NCI-H345 (cell line): ENCODE measurements at regions not wholly inside any gene's neighbourhood (a gene's known extent, or its start where the extent isn't known, plus 50 kb on each side); places are given as distances from the start of the nearest gene placed in this dataset.

Experiments used
- DNase-seq: peaks from one replicate; lab custom pipeline; 2025; lab: John Stamatoyannopoulos, UW

DNA sequence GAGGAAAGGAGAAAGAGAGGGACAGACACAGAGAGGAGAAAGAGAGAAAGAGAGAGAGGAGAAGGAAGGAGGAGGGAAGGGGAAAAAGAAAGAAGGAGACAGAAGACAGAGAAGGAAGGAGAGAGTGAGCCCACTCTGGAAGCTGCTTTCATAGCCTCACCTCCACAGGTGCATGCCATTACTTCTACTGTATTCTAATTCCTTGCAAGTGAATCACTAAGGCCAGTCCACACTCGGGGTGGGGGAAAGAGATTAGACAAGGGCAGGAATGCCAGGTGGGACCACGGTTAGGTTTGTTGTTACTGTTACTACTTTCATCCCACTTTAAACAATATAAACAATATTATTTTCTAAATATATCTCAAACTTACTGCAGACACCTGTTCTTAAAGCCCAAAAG, 684.5 kb upstream of the ARGLU1 start:
- DNase-seq: no peak

DNA sequence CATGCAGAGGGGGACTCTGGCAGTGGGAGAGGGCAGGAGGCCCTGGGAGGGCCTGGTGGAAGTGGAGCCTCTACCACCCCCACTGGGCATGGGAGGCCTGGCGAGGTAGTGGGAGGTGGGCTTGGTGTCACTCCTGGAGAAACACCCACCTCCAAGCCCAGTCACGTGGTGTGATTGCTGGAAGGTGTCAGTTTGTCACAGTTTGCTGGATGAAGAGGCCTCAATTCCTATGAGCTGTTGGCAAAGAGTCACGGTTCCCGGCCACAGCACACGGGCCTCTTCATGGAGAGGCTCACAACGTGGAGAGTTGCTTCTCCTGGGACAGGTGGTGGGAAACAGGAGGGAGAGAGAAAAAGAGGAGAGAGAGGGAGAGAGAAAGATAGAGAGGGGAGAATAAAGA, 684.1 kb upstream of the ARGLU1 start:
- DNase-seq: no peak

DNA sequence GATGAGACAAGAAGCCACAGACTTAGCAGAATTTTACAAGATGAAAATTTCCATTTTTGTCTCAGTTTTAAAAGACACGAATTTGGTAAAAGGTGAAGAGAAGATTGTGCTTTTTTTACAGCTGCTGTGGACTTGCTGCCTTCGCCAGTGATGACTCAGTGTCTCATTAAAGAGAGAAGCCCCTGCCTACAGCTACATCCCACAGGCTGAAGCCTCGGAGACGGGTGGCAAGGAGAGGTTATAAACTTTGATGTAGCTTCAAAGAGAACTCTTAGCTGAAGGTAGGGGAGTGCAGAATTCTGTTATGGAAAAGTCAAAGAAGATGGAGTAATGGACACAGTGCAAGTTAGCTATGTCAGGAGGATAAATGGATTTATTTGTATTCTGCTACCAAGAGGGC, 683.4 kb upstream of the ARGLU1 start:
- no peak for DNase-seq

DNA sequence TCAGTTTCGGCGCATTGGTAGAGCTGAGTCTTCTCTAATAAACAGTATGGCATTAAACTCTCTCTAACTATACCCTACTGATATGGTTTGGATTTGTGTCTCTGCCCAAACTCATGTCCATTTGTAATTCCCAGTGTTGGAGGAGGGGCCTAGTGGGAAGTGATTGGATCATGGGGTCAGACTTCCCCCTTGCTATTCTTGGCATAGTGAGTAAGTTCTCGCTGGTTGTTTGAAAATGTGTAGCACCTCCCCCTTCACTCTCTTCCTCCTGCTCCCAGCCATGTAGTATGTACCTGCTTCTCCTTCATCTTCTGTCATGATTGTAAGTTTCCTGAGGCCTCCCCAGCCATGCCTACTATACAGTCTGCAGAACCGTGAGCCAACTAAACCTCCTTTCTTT, 682.7 kb upstream of the ARGLU1 start:
- DNase-seq: no peak

DNA sequence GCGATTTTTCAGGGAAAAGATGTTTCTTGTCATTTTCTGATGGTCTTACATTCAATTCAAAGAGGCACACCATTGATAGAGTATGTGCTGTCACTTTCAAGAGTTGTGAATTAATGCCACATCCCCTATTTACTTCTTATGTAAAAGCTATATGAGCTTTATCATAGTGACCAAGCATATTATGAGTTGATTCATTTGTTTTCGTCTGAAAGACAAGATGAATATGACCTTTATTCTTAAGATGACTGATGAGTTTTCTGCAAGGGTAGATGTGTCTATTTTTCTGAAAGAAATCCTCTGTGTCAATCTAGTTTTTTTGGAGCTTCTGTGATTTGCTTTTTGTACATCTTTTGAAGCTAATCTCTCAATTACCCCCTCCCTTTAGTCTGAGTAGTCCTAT, 676.3 kb upstream of the ARGLU1 start:
- DNase-seq: no peak

DNA sequence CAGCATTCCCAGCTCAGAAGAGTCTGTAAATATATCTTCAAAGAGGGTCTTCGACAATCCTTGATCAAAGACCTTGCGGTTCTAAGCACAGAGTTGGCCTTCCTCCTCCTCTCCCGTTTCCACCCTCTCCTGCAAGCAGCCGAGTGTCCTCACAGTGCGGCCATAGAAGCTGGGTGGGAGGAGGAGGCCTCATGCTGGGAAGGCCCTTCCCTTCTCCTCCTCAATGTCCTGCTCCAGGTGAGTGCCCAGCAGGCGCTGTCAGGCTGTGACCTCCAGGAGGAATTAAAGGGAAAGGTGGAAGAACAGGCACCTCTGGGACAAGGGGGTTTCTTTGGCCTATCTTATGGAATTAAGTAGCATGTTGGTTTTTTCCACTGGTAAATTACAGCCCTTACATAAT, 674.2 kb upstream of the ARGLU1 start:
- DNase-seq: no peak

DNA sequence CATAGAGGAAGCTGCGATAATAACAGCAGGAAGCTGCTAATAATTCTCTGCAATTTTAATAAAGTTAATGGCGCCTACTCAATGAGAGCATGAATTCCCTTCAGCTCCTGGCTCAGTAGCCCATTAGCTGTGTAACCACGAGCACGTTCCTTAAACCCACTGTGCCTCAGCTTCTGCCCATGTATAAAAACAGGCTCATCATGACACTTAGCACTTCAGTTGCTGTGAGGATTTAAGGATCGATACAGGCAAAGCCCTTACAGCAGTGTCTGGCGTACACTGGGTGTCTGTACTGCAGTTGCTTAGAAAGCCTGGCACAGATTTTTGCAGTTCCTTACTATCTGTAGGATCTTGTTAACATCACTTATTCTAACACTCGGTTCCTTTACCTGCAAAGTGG, 673.4 kb upstream of the ARGLU1 start:
- peak; percentile 26 for DNase-seq

DNA sequence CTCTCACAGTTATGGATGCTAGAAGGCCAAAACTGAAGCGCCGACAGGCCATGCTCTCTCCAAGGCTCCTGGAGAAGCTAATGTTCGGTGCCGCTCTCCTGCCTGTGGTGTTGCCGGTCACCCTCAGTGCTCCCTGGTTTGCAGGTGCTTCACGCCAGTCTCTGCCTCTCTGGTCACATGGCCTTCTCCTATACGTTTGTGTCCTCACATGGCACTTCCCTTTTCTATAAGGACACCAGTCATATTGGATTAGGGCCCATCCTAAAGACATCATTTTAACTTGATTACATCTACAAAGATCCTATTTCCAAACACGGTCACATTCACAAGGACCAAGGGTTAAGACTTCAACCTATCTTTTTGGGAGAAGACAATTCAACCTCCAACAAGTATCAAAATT, 671.3 kb upstream of the ARGLU1 start:
- DNase-seq: no peak

DNA sequence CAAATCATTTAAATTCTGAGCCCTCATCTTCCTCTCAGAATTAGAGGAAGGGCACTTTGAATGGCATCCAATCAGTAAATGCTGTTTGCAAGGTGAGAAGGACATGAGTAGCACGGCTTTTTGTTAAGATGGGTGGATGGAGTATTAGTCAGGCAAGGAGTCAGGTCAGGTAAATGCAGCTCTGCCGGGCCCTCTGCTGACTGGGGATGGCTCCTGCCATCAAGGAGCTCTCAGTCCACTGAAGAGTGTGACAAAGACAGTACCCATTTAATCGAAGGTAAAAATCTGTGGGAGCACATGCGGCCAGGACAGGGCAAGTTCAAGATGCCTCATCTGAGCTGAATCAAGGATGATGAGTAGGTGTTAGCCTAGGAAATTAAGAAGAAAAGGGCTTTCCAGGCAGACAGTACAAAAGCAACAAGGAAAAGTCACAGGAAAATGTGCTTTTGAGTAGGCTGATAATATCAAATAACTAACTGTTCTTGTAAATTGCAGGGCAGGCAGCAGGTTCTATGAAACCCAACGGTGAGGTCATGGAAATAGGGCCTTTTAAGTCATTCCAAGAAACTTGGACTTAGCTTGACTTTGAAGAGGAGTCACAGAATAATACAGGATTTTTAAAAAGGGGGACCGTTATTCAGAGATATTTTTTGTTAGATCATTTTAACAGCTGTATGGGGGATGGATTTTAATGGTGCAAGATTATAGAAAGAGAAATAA, 670.5 kb upstream of the ARGLU1 start:
- DNase-seq: no peak

DNA sequence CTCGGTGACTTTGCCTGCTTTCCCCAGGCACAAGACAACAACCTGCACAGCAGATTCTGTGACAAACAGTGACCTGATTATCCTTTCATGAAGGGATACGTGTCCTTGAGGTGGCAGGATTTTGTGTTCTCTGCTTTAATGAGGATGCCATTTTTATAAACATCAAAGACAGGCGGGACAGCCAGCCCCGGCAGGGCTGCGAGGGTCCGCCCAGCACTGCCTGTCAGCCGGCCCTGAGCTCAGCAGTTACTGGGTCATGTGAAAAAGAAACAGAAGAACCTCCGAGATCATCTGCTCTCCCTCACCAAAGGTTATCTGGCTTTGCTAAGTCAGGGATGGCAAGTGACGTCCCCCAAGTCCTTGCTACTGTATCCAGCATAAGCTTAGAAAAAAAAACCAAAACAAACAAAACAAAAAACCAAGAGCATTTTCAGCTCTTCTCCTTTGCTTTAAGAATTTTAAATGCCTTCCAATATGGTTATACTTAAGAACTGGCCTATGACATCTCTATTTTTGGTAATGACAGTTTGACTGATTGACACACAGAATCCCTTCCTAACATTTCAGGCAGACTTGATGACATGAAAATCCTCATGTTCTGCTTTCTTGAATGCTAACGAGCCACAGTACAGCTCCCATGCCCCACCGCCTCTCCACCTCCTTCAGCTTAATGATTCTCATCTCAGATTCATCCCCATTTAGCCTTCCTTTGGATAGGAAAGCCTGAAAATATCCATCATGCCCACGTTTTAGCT, 666.6 kb upstream of the ARGLU1 start:
- no peak for DNase-seq

DNA sequence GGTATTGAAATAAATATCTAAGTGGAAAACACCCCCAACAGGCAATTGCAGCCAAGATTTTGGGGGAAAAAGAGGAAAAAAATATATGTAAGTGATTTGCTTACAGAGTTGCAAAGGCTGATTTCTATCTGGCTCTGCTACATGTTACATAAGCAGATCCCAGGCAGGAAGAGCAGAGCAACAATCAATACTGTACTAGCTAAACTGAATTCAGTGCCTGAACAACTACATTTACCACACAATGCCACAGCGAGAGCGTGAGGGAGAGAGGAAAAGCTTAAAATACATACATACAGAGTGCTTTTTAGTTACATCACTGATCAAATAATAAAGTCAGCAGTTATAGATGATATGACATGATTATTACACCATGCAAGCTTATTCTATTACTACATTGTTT, 665.6 kb upstream of the ARGLU1 start:
- peak; percentile 66 for DNase-seq

DNA sequence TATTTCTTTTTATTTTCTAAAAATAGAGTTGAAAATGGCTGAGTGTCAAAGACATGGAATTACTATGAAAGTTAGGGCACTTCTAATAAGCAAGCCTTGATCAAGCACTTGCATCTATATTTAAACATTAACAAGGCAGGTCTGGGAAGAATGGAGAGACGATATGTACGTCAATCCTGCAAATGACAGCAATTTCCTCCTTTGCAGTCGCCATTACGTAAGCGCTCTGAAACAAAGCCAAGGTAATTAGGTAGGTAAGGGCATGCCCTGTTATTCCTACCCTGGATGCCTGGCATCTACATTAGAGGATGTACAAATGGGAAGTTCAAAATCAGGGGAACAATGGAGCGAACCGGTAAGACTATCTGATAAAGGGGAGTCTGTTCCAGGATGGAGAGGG, 664.0 kb upstream of the ARGLU1 start:
- DNase-seq: no peak

DNA sequence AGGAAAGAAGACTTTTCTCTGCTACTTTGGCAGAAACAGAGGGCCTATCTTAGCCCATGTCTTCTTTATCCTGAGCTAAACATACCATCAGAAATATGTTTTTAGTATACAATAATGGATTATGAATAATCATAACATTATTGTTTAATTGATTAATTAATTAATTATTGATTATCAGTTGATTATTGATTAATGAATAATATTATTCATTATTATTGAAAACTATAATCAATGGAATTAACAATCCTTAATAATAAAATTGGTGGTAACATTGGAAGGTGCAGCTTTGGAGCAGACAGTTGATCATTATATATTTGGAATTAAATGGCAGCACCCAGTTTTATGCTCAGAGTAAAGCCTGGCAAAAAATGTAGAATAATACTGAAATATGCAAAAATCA, 655.9 kb upstream of the ARGLU1 start:
- DNase-seq: no peak

DNA sequence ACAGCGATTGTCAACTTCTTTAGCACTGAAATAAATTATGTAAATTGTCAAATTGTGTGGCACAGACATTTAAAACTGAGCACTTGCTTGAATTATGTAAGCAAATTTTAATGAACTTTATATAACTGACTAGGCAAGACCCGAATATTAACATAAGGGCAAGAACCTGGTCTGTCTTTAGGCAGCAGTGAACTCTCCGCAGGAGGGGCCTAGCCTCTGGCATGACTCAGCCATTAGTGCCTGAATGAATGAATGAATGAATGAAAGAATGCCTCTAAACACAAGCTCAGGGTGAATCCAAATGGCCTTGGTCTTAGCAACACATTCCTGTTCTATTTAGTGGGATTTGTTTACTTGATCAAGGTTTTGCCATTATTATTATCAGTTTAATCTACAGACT, 654.7 kb upstream of the ARGLU1 start:
- no peak for DNase-seq

DNA sequence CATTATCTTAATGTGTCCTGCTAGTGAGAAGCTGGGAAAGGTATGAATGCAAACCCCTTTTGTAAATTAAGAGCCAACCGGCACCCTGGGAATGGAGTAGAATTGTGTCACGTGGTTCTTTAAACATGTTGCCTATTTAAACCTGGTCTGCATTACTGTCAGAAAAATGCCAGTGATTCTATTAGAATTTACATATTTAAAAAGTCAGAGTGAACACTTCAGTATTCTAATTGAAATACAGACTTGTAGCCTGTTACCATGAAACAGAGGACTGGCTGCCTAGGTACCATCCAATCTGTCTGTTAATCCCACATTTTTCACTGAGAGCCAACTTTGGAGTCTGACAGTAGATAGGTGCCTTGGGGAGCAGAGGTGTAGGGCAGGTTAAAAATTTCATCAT, 652.3 kb upstream of the ARGLU1 start:
- DNase-seq: no peak

DNA sequence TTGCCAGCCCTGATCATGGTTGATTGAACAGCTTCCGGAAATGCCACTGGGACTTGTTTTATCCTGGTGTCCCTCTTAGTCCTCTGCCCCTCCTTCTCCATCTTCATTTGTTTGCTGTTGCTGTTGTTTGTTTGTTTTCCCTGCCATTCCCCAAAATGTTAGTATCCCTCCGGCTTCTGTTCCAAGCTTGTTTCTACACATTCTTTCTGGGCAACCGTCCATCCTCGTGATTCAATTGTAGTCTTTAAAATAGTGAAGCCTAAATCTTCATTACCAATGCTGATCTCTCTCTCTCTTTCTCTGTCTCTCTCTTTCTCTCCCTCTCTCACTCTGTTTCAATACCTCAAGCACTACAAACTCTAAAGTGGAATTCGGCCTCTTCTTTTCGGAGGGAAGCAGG, 649.3 kb upstream of the ARGLU1 start:
- peak; percentile 92 for DNase-seq

DNA sequence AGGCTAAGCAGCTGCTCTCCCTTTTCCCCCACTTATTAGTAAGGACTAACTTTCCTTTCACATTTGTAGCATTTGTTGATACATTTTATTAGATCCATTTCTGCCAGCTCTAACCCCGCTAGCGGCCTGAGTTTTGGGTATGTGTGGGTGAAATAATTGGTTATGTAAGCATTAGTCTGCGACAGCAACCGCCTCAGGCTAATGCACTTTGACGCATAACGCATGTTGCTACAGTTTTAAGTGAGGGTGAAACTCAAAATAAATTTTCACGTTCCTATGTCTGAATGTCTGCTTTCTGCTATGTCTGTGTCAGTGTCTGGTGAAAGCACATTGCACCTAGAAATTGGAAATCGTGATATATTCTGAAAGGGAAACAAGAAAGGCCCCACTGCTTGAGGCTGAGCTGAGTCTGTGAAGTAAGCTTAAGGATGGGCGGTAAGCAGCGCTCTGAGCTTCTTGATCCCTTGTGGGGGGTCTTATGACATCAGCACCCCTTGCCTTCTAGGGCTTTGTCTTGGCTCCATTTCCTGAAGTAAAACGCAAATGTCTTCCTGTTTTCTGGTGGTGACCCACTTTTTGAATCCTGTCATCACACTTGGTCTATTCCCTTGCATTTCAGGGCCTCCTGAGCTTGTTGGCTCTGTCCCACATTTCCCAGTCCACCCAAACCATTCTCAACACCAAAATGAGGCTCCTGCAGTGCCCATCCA, 648.3 kb upstream of the ARGLU1 start:
- DNase-seq: no peak

DNA sequence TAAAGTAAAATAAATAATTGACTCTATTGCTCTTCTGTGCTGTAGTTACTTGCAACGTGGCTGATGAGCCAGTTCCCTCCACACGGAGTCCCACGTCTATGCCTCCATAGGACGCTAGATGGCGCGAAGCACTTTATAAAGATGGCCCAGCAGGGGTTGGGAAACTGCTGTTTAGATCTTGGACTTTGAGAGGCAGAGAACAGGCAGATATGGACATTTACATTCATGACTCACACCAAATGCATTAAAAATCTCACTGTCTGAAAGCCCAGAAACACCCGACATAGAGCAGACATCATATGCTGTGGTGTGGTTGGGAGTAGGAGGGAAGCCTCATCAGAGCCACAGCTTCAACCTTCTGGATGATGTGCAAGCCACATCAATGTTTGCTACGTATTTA, 643.1 kb upstream of the ARGLU1 start:
- DNase-seq: peak; percentile 96

DNA sequence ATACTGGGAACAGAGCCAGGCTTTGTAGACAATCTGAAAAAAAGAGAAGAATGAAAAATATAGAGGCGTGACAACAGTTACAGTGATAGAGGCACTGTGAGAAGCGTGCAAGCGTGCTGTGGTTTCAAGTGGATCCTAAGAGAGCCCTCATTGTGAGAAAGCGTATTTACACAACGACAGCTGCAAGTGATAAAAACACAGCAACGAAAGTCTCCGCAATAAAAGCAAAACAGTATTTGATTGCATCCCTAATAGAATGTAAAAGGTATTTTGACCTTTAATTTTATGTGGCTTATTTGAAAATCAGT, 642.7 kb upstream of the ARGLU1 start:
- DNase-seq: peak; percentile 99

DNA sequence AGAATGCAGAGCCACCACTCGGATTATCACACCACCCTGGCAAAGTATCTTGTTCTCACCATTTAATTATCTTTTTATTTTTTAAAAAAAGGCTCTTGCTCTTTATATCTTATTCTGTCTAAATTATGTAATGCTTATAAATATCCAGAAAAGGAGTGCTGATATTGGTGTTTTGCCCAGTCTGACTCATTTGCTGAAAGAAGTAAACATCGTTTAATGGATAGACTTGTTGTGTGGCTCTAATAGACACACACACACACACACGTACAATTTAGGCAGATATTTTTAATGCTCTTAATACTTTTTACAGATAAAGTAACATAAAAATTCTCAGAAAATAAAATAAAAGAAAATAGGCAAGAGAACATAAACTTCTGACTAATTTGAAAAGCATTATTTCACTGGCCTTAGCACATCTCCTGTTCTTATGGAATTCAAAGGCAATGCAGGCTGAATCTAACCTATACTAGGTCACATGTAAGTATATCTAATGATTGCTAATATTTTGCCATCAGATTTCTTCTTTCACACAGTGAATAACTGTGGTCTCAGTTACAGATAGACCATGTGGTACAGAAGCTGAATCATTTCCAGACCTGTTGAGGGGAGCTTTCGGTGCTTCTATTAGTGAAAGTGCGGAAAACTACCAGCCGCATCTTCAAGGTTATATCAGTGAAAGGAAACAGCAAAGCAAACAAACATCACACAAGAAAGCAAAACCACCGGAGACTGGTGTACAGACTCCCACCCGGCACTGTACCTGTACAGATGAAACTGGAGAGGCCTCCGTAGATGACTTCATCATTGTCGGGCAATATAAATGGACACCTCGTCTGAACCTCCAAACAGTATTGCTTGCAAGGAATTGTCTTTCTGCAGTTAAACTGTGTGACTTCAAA, 642.1 kb upstream of the ARGLU1 start:
- DNase-seq: no peak

DNA sequence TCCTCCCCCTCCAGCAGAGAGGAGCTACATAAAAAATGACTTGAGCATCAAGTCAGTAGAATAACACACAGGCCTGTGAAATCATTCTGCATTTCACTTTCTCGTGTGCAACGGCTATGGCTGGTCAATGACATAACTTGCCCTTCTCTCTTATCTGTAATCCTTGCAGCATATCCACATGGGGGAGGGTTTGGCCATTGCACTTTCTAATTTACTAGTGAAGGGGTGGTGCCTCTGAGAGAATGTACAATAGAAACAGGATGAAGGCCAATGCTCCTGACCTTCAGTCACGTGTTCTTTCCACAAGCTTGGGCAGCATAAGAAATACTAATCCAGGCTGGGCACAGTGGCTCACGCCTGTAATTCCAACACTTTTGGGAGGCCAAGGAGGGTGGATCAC, 641.0 kb upstream of the ARGLU1 start:
- DNase-seq: no peak

DNA sequence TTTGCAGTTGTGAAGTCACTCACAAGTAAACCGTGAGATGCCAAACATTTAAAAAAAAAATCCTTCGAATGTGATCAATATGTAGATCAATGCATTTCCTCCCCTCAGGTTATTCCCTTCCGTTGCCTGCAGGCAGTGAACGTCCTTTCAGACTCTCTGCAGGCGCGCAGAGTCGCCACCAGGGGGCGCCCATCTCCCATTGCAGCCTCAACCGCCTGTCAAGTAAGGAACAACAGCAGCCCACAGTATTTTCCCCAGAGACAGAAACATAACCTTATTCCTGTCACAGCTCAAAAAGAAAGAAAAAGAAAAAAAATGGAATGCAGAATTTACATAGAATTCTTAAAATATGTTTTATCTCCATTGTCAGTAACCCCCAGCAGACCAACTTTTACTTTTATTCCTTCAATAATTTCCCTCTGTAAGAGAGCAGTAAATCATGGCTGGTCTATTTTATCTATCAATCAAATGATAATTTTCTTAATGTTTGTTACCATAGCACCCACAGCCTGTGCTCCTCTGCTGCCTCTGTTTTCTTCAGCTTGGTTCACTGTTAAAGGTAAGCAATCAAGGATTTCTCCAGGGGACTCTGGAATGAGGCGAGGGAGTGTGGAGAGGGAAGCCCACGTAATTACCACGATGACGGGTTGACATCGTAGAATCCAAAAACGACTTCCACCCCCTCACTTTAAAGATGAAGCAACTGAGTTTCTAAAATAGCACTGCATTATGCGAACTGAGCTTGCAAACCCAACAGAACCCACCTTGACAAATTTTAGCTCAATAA, 637.6 kb upstream of the ARGLU1 start:
- peak; percentile 81 for DNase-seq
